ENCODE measurements at regions not wholly inside any gene's neighbourhood (a gene's known extent, or its start where the extent isn't known, plus 50 kb on each side); places are given as distances from the start of the nearest gene placed in this dataset.
A peak's percentile ranks its signal among the peaks of the same experiment; 100 is the strongest.

DNA sequence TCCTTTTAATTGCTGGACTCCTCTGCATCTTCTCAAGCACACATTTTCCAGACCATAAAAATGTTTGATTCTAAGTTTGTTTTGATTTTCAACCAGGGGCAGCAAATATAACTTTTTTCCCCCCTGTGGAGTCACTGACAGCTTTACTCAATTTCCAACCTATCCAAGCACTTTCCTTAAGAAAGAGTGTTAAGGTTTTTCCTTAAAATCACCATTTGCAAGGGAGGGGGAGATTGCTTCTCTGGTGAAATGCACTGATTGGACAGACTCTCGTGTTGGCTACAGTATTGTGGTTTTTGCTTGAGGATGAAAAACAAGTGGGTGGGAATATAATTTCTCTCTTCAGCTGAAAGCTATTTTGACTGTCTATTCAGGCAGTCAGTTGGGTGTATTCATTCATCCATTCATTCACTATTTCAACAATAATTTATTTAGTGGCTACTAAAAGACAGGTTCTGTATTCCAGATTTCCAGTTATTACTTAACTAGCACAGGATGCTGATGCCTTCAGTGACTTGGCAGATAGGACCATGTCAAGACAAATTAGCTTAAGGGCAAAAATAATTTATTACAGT, 146.3 kb downstream of the BAMBI start:
- DNase-seq (ENCODE audit: low read depth), result no peak

DNA sequence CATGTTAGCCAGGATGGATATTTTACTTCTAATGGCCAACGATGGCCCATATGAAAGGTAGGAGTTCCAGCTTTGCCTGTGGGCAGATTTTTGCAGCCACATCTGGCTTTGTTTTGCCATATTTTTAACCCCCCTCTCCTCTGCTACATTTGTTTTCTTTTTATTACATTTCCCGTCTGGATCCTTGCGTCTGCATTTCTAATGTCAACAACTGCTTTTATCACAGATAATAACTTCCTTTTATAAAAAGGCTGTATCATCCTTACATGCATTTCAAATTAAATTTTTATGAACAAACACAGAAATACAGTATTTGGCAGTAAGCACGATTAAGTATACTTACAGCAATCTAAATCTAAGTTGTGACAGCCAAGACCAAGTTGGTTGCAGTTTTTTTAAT, 156.0 kb downstream of the BAMBI start:
- TF ChIP-seq, protein P1, sequence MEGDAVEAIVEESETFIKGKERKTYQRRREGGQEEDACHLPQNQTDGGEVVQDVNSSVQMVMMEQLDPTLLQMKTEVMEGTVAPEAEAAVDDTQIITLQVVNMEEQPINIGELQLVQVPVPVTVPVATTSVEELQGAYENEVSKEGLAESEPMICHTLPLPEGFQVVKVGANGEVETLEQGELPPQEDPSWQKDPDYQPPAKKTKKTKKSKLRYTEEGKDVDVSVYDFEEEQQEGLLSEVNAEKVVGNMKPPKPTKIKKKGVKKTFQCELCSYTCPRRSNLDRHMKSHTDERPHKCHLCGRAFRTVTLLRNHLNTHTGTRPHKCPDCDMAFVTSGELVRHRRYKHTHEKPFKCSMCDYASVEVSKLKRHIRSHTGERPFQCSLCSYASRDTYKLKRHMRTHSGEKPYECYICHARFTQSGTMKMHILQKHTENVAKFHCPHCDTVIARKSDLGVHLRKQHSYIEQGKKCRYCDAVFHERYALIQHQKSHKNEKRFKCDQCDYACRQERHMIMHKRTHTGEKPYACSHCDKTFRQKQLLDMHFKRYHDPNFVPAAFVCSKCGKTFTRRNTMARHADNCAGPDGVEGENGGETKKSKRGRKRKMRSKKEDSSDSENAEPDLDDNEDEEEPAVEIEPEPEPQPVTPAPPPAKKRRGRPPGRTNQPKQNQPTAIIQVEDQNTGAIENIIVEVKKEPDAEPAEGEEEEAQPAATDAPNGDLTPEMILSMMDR (IDR thresholded peaks at IDR 0.05; ENCODE audit: control insufficient read depth, extremely low read depth, insufficient read depth), result no peak
- peak; percentile 90 for DNase-seq (ENCODE audit: low read depth)

More for the DNA sequence above, 146.3 kb downstream of the BAMBI start:
- no peak overlapping the region for H3K4me3 ChIP-seq (ENCODE audit: low read depth, low read length)
- TF ChIP-seq, protein P1 (IDR thresholded peaks at IDR 0.05; ENCODE audit: control insufficient read depth, extremely low read depth, insufficient read depth), result no peak

DNA sequence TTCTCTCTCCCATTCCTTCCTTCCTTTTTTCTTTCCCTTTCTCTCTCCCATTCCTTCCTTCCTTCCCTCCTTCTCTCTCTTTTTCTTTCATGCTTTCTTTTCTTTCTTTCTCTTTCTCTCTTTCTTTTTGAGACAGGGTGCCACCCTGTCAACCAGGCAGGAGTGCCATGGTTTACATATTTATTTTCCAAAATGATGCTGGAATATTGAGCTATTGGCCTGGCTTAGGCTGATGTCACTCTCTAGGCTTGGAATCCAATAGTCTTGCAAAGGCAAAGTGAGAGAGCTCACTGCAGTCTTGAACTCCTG, 159.1 kb downstream of the BAMBI start:
- TF ChIP-seq, protein P1 (IDR thresholded peaks at IDR 0.05; ENCODE audit: control insufficient read depth, extremely low read depth, insufficient read depth), result no peak
- DNase-seq (ENCODE audit: low read depth), result no peak

More for the DNA sequence above, 156.0 kb downstream of the BAMBI start:
- H3K4me3 ChIP-seq (ENCODE audit: low read depth, low read length), result no peak overlapping the region

DNA sequence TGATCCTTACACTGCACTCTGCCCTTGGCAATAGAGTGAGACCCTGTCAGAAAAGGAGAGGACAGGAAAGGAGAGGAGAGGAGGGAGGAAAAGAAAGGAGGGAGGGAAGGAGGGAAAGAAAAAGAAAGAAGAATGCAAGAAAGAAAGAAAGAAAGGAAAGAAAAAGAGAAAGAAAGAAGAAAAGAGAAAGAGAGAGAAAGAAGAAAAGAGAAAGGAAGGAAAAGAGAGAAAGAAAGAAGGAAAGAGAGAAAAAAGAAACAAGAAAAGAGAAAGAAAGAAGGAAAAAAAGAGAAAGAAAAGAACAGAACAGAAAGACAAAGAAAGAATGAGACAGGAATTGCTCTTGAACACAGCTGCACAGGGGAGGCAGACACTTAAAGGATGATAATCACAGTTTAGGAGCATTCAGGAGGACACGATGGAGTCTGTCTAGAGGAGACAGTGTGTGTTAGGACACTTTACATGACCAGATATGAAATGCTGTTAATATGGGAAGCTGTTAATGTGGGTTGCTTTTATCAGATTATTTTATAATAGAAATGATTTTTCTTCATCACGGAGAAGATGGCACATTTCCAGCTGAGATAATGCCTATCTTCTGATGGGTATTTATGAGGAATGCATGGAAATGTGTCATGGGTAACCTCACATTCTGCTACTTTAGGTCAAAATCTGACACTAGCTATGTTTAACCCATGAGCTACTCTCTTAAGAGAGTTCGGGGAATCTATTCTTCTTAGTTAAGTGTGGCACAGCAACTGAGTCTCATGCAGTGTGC, 160.5 kb downstream of the BAMBI start:
- no peak overlapping the region for H3K4me3 ChIP-seq (ENCODE audit: low read depth, low read length)
- TF ChIP-seq, protein P1 (IDR thresholded peaks at IDR 0.05; ENCODE audit: control insufficient read depth, extremely low read depth, insufficient read depth), result no peak
- DNase-seq (ENCODE audit: low read depth), result no peak

More for the DNA sequence above, 159.1 kb downstream of the BAMBI start:
- H3K4me3 ChIP-seq (ENCODE audit: low read depth, low read length), result no peak overlapping the region

DNA sequence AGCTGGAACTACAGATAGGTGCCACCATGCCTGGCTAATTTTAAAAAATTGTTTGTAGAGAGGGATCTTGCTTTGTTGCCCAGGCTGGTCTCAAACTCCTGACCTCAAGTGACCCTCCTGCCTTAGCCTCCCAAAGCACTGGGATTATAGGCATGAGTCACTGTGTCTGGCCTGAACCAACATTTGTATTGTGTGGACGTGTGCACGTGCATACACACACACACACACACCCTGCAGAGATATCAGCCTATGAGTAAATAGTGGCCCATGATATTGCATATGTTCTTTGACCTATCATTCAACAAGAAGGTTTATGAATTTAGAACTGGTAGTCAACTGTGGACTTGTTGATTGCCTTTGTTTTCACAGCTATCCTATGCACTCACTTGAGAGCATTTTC, 161.6 kb downstream of the BAMBI start:
- no peak overlapping the region for H3K4me3 ChIP-seq (ENCODE audit: low read depth, low read length)
- no peak for DNase-seq (ENCODE audit: low read depth)
- TF ChIP-seq, protein P1 (IDR thresholded peaks at IDR 0.05; ENCODE audit: control insufficient read depth, extremely low read depth, insufficient read depth), result no peak

DNA sequence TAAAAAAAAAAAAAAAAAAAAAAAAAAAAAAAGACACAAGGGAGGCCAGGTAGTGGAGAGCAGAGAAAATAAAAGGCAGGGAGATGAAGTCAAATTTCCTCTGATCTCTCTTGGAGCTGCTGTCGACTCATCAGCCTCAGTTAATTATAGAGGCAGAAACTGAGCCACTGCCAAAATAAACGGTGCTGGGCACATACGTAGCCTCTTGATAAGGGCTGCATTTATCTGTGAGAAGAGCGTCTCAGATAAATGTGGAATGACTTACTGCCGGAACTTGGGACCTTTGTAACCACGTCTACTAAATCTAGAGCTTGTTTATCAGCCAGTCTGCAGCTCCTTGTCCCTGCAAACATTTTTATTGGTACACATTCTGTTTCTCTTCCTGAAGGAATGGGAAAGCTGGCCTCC, 162.3 kb downstream of the BAMBI start:
- TF ChIP-seq, protein P1 (IDR thresholded peaks at IDR 0.05; ENCODE audit: control insufficient read depth, extremely low read depth, insufficient read depth), result no peak
- H3K4me3 ChIP-seq (ENCODE audit: low read depth, low read length), result no peak overlapping the region
- DNase-seq (ENCODE audit: low read depth), result peak; percentile 77

Measured in LNCaP clone FGC (cell line).